HG02588 (cell line): ENCODE measurements at regions not wholly inside any gene's neighbourhood (a gene's known extent, or its start where the extent isn't known, plus 50 kb on each side); places are given as distances from the start of the nearest gene placed in this dataset.
"Not testable (repeated sequence)": the region's sequence is repeated elsewhere in the genome, so short reads cannot be mapped to it uniquely, and the experiment has no call there.

ENCODE experiments used
- ATAC-seq: cut with Tn5 transposase; IDR thresholded peaks from one replicate; pipeline ENCODE4 v1.9.1; 2021; ENCODE audit warnings: mild to moderate bottlenecking, moderate library complexity; ENCODE audit not compliant: unreplicated experiment

DNA sequence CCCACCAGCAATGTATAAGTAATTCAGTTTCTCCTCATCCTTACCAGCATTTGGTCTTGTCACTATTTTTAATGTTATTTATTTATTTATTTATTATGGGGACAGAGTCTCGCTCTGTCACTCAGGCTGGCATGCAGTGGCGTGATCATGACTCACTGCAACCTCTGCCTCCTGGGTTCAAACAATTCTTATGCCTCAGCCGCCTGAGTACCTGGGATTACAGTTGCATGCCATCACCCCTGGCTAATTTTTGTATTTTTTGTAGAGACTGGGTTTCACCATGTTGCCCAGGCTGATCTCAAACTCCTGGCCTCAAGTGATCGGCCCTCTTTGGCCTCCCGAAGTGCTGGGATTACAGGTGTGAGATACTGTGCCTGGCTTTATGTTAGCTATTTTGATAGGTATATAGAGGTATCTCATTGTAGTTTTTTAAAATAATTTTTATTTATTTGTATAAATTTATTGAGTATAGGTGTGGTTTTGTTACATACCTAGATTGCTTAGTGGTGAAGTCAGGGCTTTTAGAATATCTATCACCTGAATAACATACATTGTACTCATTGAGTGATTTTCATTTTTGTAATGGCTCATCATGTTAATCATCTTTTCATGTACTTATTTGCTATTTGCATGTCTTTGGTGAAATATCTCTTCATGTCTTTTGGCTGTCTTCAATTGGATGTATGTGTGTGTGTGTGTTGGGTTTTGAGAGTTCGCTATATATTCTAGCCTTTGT is 53.3 kb downstream of the TANC2 start:
- no peak for ATAC-seq

GRCh38 chr17:63022567-63022966 is 56.5 kb downstream of the TANC2 start:
- ATAC-seq: no peak

- ATAC-seq: no peak
Measured at GRCh38 chr17:63023049-63023448, 57.0 kb downstream of the TANC2 start.

- ATAC-seq: no peak
Measured at GRCh38 chr17:63024201-63024600, 58.2 kb downstream of the TANC2 start.

DNA sequence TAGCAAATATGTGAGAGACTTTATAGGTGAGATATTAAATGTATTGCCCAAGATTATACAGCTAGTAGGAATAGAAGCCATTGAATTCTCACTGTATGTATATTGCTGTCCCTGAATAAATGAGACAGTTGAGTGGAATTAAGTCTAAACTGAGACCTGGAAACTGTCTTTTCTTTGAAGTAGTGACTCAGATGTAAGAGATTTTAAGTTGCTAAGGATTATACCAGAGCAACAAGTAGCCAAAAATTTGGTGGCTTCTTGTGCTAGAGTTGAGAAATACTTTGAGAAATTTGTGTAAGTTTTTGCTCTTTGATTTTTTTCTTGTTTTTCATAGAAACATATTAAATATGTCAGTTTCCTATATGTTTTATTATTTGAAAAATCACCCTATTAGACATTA is 58.7 kb downstream of the TANC2 start:
- ATAC-seq: no peak

DNA sequence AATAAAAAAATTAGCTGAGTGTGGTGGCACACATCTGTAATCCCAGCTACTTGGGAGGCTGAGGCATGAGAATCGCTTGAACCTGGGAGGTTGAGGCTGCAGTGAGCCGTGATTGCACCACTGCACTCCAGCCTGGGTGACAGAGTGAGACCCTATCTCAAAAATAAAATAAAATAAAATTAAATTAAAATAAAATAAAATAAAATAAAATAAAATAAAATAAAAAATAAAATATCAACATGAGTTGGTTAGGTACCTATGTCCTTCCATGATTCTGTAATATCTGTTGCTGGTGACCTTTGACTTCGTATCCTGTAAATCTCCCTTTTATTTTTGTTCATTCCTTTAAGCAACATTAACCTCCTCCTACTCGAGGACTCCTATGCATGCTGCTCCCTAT is 59.6 kb downstream of the TANC2 start:
- not testable (repeated sequence) for ATAC-seq

GRCh38 chr17:63029541-63029940 is 63.5 kb downstream of the TANC2 start:
- no peak for ATAC-seq

- no peak for ATAC-seq
Measured at GRCh38 chr17:63032142-63032541, 66.1 kb downstream of the TANC2 start.

GRCh38 chr17:63033142-63033541 is 67.1 kb downstream of the TANC2 start:
- ATAC-seq: no peak

GRCh38 chr17:63035271-63035670 is 69.2 kb downstream of the TANC2 start:
- no peak for ATAC-seq

DNA sequence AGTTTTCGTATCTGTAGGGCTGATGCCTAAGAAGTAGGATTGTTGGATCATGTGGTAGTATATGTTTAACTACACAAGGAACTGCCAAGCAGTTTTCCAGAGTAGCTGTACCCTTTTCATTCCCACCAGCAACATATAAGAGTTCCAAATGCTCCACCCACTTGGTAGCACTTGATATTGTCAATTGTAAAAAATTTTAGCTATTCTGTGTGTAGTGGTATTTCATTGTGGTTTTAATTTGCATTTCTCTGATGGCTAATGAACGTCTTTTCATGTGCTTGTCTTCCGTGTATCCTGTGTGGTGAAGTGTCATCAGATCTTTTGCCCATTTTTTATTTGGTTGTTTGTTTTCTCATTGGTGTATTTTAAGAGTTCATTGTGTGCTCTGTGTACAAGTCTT is 69.7 kb downstream of the TANC2 start:
- ATAC-seq: no peak

GRCh38 chr17:63039342-63039741 is 73.3 kb downstream of the TANC2 start:
- no peak for ATAC-seq

- ATAC-seq: no peak
Measured at GRCh38 chr17:63039899-63040602, 74.0 kb downstream of the TANC2 start.

DNA sequence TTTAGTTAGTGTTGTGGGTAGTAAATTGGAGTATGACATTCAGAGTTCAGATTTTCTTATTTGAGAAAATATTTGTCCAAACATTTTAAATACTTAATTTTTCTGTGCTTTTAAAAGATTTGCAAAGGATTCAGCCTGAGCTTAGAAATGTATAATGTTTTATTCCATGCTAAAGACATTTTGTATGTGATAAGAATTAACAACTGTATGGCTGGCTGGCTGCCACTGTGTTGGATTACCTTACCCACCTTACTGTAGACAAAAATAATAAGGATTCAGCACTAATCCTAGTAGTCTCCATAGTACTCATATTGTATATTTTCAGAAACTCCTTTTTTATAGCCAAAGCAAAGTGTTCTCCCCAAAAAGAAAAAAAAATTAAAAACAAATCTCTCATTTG is 74.8 kb downstream of the TANC2 start:
- no peak for ATAC-seq

DNA sequence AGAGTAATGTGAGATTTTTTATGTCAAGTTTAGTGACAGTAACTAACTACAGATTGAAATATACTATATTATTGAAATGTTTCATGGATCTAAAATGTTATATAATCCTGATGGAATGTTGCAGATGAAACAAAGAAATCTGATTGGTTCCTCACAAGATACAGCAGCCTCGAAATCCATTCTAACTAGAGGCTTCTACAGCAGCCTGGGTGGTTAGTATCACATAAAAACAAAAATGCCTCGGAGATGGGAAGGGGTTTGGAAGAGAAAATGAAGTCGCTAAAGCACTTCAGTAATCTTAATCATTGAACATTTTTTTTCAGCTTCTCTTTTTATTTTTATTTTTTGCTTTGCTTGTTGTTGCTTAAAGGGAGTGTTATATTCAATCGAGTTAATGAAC is 75.2 kb downstream of the TANC2 start:
- no peak for ATAC-seq

DNA sequence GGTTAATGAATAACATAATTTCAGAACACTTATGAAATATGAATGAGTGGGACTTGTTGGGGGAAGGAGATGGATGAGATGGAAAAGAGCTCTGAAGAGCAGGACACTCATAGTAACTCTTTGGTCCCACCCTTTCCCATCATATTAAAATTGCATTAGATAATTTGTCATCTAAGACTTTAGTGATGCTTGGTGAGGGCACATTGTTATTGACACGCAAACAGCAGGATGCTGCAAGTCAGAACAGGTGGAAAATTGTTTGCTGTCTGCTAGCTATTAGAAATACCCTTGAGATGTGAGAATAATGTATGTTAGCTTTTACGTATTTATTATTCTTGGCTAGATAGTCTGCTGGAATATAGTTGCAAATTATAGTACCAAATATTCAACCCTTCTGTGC is 75.7 kb downstream of the TANC2 start:
- ATAC-seq: no peak

DNA sequence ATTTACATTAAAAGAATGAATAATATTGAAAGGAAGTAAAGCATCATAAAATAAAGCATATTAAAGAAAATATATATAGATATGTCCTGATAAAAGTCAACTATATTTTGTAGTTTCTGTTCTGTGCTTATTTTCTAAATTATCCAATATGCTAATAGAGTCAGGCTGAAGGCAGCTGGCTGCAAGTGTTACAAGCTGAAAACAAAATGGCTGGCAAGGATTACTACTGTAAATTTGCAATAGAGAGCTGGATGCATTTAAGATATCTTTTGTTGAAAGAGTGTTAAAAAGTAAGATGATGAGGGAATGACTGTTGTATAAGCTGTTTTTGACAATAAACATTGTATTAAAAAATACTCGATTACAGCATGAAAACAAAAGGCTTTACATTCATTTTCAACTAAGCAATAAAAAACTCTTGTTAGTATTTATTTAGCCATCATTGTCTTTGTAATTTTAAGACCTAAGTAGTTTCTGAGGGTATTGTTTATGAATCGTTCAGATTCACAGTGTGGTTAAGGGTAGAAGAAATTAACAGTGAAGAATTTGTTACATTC is 76.3 kb downstream of the TANC2 start:
- no peak for ATAC-seq

GRCh38 chr17:63057560-63057959 is 91.5 kb downstream of the TANC2 start:
- ATAC-seq: not testable (repeated sequence)

DNA sequence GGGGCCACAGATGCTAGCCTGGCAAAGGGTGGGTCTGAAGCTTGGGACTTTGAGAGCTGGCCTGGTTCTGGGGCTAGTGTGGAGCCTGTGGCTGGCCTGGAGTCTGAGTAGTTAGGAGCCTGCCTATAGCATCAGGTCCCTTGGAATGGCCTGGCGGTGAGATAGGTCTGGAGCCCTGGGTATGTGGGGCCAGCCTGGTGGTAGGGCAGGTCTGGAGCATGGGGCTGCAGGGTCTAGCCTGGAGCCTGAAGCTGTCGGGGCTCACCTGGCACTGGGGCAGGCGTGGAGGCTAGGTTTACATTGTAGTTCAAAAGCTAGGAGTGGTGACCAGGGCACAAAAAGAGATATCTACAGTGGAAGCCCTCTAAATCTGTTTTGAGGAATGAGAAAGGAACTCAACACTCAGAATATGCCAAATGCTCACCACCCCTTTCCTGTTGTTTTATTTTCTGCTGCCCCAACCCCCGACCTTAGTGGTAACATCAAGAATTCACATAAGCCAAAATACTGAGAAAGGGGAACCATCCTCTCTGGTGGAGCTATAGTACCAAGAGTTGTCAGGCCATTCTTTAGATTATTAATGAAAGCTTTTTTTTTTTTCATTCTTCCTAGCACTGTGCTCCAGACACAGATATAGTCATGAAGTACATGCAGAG is 100.3 kb downstream of the TANC2 start:
- no peak for ATAC-seq

GRCh38 chr17:63069245-63069644 is 103.2 kb downstream of the TANC2 start:
- no peak for ATAC-seq

- ATAC-seq: no peak
Measured at GRCh38 chr17:63070031-63070430, 104.0 kb downstream of the TANC2 start.

GRCh38 chr17:63071797-63072196 is 105.8 kb downstream of the TANC2 start:
- no peak for ATAC-seq
